Right lobe of liver (tissue), 4 donors: ENCODE measurements at regions not wholly inside any gene's neighbourhood (a gene's known extent, or its start where the extent isn't known, plus 50 kb on each side); places are given as distances from the start of the nearest gene placed in this dataset.

ENCODE experiments used
- CTCF ChIP-seq, 4 donors: fragments of 200-600 bp in 3 of 4; fragments of 450-650 bp in 1 of 4; IDR thresholded peaks; one replicate each; pipeline versions ENCODE4 v1.5.1 to v1.8.0; 2016 to 2022; ENCODE audit warnings: antibody characterized with exemption in 4 of 4, mild to moderate bottlenecking in 2 of 4
- POLR2A ChIP-seq: fragments of 450-650 bp; IDR thresholded peaks from one replicate; pipeline ENCODE4 v1.6.1; 2017; ENCODE audit warnings: antibody characterized with exemption, mild to moderate bottlenecking
- donor health status: DM: no; HTN: no; CAD: no.
- donor health status: DM: no; HTN: no; CAD: no.
- donor health status: DM: no; HTN: yes; CAD: no.

GRCh38 chr9:91492237-91492636, 68.6 kb upstream of the NFIL3 start:
- no peak for TF ChIP-seq CTCF (IDR thresholded peaks at IDR 0.05)
- no peak for TF ChIP-seq POLR2A
